ENCODE measurements at regions not wholly inside any gene's neighbourhood (a gene's known extent, or its start where the extent isn't known, plus 50 kb on each side); places are given as distances from the start of the nearest gene placed in this dataset.

DNA sequence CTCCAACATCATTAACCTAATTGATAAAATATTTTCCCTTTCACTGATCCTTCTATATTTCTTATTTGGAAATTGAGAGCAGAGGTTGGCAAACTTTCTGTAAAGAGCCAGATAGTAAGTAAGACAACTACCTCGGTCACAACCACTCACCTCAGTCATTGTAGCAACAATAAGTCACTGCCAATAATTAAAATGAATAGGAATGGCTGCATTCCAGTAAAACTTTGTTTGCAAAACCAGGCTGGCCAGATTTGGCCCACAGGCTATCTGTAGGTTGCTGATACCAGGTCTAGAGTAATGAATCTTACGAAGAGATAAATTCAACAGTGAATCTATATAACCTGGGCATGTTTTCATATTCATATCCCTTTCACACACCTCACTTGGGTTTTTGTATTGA lies 316.2 kb upstream of the TBC1D5 start:
- TF ChIP-seq, protein P1, sequence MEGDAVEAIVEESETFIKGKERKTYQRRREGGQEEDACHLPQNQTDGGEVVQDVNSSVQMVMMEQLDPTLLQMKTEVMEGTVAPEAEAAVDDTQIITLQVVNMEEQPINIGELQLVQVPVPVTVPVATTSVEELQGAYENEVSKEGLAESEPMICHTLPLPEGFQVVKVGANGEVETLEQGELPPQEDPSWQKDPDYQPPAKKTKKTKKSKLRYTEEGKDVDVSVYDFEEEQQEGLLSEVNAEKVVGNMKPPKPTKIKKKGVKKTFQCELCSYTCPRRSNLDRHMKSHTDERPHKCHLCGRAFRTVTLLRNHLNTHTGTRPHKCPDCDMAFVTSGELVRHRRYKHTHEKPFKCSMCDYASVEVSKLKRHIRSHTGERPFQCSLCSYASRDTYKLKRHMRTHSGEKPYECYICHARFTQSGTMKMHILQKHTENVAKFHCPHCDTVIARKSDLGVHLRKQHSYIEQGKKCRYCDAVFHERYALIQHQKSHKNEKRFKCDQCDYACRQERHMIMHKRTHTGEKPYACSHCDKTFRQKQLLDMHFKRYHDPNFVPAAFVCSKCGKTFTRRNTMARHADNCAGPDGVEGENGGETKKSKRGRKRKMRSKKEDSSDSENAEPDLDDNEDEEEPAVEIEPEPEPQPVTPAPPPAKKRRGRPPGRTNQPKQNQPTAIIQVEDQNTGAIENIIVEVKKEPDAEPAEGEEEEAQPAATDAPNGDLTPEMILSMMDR (IDR thresholded peaks at IDR 0.05), result no peak
- TF ChIP-seq EP300 (IDR thresholded peaks at IDR 0.05), result no peak

Data from suprapubic skin (tissue), 3 donors.